Caco-2 (cell line): ENCODE measurements at regions not wholly inside any gene's neighbourhood (a gene's known extent, or its start where the extent isn't known, plus 50 kb on each side); places are given as distances from the start of the nearest gene placed in this dataset.

Experiments
- BruUV-seq: library from RNA; stranded (reverse); fragments of 400-500 nt; replicated peaks from 2 replicates; lab custom pipeline; 2021; lab: Mats Ljungman, UMichigan
- CTCF ChIA-PET: fragments of 300-600 bp; sonication (Branson Sonifier 250); formaldehyde crosslinking; loops from one replicate; lab custom pipeline; 2022; ENCODE audit warnings: antibody characterized with exemption; lab: Charles Lee
- POLR2A ChIA-PET: fragments of 300-600 bp; sonication (Branson Sonifier 250); formaldehyde crosslinking; loops from one replicate; lab custom pipeline; 2022; ENCODE audit warnings: antibody characterized with exemption; lab: Charles Lee
- DNase-seq, 2 experiments: peaks; one replicate each; pipeline versions ENCODE4 v3.0.0 to v3.0.0-alpha.2; 2020 to 2022
- H3K27me3 ChIP-seq: replicated peaks from 2 replicates; pipeline ENCODE4 v1.6.0; 2011; ENCODE audit warnings: low read length; ENCODE audit not compliant: control insufficient read depth, insufficient read depth
- H3K36me3 ChIP-seq: 2 replicates; pipeline ENCODE4 v1.5.1; 2011; ENCODE audit warnings: low read length; ENCODE audit not compliant: control insufficient read depth, insufficient read depth
- H3K4me1 ChIP-seq: fragments of 250-450 bp; sonication (Bioruptor Pico); 2 replicates; pipeline ENCODE4 v1.5.1; 2020; ENCODE audit warnings: mild to moderate bottlenecking
- H3K4me3 ChIP-seq: 2 replicates; pipeline ENCODE4 v1.5.1; 2011; ENCODE audit warnings: low read depth, mild to moderate bottlenecking, control low read depth, low read length
- H3K9me3 ChIP-seq: fragments of 250-450 bp; sonication (Bioruptor Pico); 2 replicates; pipeline ENCODE4 v1.5.1; 2020; ENCODE audit warnings: mild to moderate bottlenecking, moderate library complexity
- H3K27ac Mint-ChIP-seq: one replicate; pipeline ENCODE4 v1.8.0; 2022; ENCODE audit warnings: mixed read lengths; ENCODE audit not compliant: unreplicated experiment
- H3K27me3 Mint-ChIP-seq: one replicate; pipeline ENCODE4 v1.8.0; 2022; ENCODE audit warnings: mixed read lengths; ENCODE audit not compliant: insufficient read depth, unreplicated experiment
- H3K36me3 Mint-ChIP-seq: one replicate; pipeline ENCODE4 v1.8.0; 2022; ENCODE audit warnings: mild to moderate bottlenecking, mixed read lengths; ENCODE audit not compliant: insufficient read depth, unreplicated experiment
- H3K4me1 Mint-ChIP-seq: one replicate; pipeline ENCODE4 v1.8.0; 2022; ENCODE audit warnings: low read depth, mixed read lengths; ENCODE audit not compliant: unreplicated experiment
- H3K4me3 Mint-ChIP-seq: one replicate; pipeline ENCODE4 v1.8.0; 2022; ENCODE audit warnings: mild to moderate bottlenecking, moderate library complexity, mixed read lengths; ENCODE audit not compliant: unreplicated experiment
- H3K9me3 Mint-ChIP-seq: one replicate; pipeline ENCODE4 v1.8.0; 2022; ENCODE audit warnings: mixed read lengths; ENCODE audit not compliant: unreplicated experiment
- CTCF ChIP-seq, 2 experiments: fragments of 200-600 bp in 1 of 2; IDR thresholded peaks; 1 replicate in 1 of 2; 2 replicates in 1 of 2; pipeline versions ENCODE4 v1.5.1 to v1.8.0; 2011 to 2022; ENCODE audit warnings: antibody characterized with exemption in 1 of 2, control low read depth in 1 of 2, inconsistent platforms in 1 of 2, low read depth in 1 of 2, low read length in 1 of 2, mild to moderate bottlenecking in 1 of 2, moderate library complexity in 1 of 2; ENCODE audit not compliant: insufficient read depth in 1 of 2, severe bottlenecking in 1 of 2, unreplicated experiment in 1 of 2
- intact Hi-C: fragments of 100-400 bp; cut with micrococcal nuclease; formaldehyde crosslinking; loops from one replicate; pipeline ENCODE4 v1.10.0; 2022; ENCODE audit not compliant: unreplicated experiment

- H3K27ac Mint-ChIP-seq = no peak overlapping the region
- no peaks in the 10 kb centered on the region for H3K9me3 Mint-ChIP-seq
- no peaks in the 10 kb centered on the region for H3K9me3 ChIP-seq
- CTCF ChIA-PET = no interaction called here
- no peak for TF ChIP-seq CTCF (IDR thresholded peaks at IDR 0.05; ENCODE audit: insufficient read depth in 1 of 2, low read depth in 1 of 2, low read length in 1 of 2, severe bottlenecking in 1 of 2, unreplicated experiment in 1 of 2)
- no TSS peak for BruUV-seq
- no peak overlapping the region for H3K4me3 ChIP-seq
- no peak overlapping the region for H3K4me3 Mint-ChIP-seq
- no peaks in the 10 kb centered on the region for H3K27me3 ChIP-seq
- no peaks in the 10 kb centered on the region for H3K4me1 ChIP-seq
- intact Hi-C loops = no loop called here
- POLR2A ChIA-PET = no interaction called here
- H3K36me3 ChIP-seq = no peaks in the 10 kb centered on the region
- H3K36me3 Mint-ChIP-seq = no peaks in the 10 kb centered on the region
- DNase-seq = no peak
- H3K4me1 Mint-ChIP-seq = no peaks in the 10 kb centered on the region
- peaks cover 2% of the 10 kb centered on the region for H3K27me3 Mint-ChIP-seq
These were observed 199.3 kb downstream of the DMRTA1 start for GRCh38 chr9:22645893-22646292.

GRCh38 chr9:22649384-22649783, 202.8 kb downstream of the DMRTA1 start:
- ChIA-PET CTCF (no interaction called here), POLR2A (no interaction called here)
- Histone ChIP-seq H3K9me3 (no peaks in the 10 kb centered on the region), H3K4me1 (no peaks in the 10 kb centered on the region), H3K4me3 (no peak overlapping the region), H3K27me3 (no peaks in the 10 kb centered on the region), H3K36me3 (no peaks in the 10 kb centered on the region)
- intact Hi-C loops = no loop called here
- TF ChIP-seq CTCF (IDR thresholded peaks at IDR 0.05; ENCODE audit: insufficient read depth in 1 of 2, low read depth in 1 of 2, low read length in 1 of 2, severe bottlenecking in 1 of 2, unreplicated experiment in 1 of 2) = no peak
- no TSS peak for BruUV-seq
- no peak for DNase-seq
- Mint-ChIP-seq H3K27me3 (peaks cover 2% of the 10 kb centered on the region), H3K4me1 (no peaks in the 10 kb centered on the region), H3K4me3 (no peak overlapping the region), H3K9me3 (no peaks in the 10 kb centered on the region), H3K36me3 (no peaks in the 10 kb centered on the region), H3K27ac (no peak overlapping the region)

GRCh38 chr9:22650145-22650544, 203.5 kb downstream of the DMRTA1 start:
- H3K27me3 ChIP-seq = no peaks in the 10 kb centered on the region
- H3K27me3 Mint-ChIP-seq = peaks cover 2% of the 10 kb centered on the region
- no peaks in the 10 kb centered on the region for H3K36me3 ChIP-seq
- ChIA-PET CTCF (no interaction called here), POLR2A (no interaction called here)
- no peaks in the 10 kb centered on the region for H3K36me3 Mint-ChIP-seq
- intact Hi-C loops = no loop called here
- no peak overlapping the region for H3K4me3 Mint-ChIP-seq
- H3K4me1 Mint-ChIP-seq = no peaks in the 10 kb centered on the region
- no peak for TF ChIP-seq CTCF (IDR thresholded peaks at IDR 0.05; ENCODE audit: insufficient read depth in 1 of 2, low read depth in 1 of 2, low read length in 1 of 2, severe bottlenecking in 1 of 2, unreplicated experiment in 1 of 2)
- no peaks in the 10 kb centered on the region for H3K9me3 ChIP-seq
- BruUV-seq = no TSS peak
- H3K4me1 ChIP-seq = no peaks in the 10 kb centered on the region
- H3K4me3 ChIP-seq = no peak overlapping the region
- H3K9me3 Mint-ChIP-seq = no peaks in the 10 kb centered on the region
- no peak for DNase-seq
- H3K27ac Mint-ChIP-seq = no peak overlapping the region
